ENCODE measurements at regions not wholly inside any gene's neighbourhood (a gene's known extent, or its start where the extent isn't known, plus 50 kb on each side); places are given as distances from the start of the nearest gene placed in this dataset.

GRCh38 chr4:151908201-151908600, 147.4 kb upstream of the GATB start:
- no peak for TF ChIP-seq CTCF (IDR thresholded peaks at IDR 0.05; ENCODE audit: unreplicated experiment in 3 of 3)
- peaks cover 15% of the 10 kb centered on the region for H3K27me3 Mint-ChIP-seq (ENCODE audit: low read depth)
- no peak overlapping the region for H3K27ac Mint-ChIP-seq
- peaks cover 3% of the 10 kb centered on the region for H3K9me3 Mint-ChIP-seq
- peaks cover 10% of the 10 kb centered on the region for H3K4me1 Mint-ChIP-seq
- no peak overlapping the region for H3K4me3 Mint-ChIP-seq
- no peaks in the 10 kb centered on the region for H3K36me3 Mint-ChIP-seq (ENCODE audit: low read depth)

GRCh38 chr4:151906438-151906837, 145.6 kb upstream of the GATB start:
- H3K9me3 Mint-ChIP-seq, result peaks cover 19% of the 10 kb centered on the region
- H3K36me3 Mint-ChIP-seq (ENCODE audit: low read depth), result peaks cover 5% of the 10 kb centered on the region
- peaks cover 12% of the 10 kb centered on the region for H3K27me3 Mint-ChIP-seq (ENCODE audit: low read depth)
- no peak for TF ChIP-seq CTCF (IDR thresholded peaks at IDR 0.05; ENCODE audit: unreplicated experiment in 3 of 3)
- H3K4me1 Mint-ChIP-seq, result peaks cover 10% of the 10 kb centered on the region
- H3K27ac Mint-ChIP-seq, result no peak overlapping the region
- H3K4me3 Mint-ChIP-seq, result no peak overlapping the region

GRCh38 chr4:151905197-151905596, 144.4 kb upstream of the GATB start:
- peaks cover 22% of the 10 kb centered on the region for H3K9me3 Mint-ChIP-seq

GRCh38 chr4:151901631-151902030, 140.8 kb upstream of the GATB start:
- H3K27me3 Mint-ChIP-seq (ENCODE audit: low read depth), result peaks cover 7% of the 10 kb centered on the region
- no peak for TF ChIP-seq CTCF (IDR thresholded peaks at IDR 0.05; ENCODE audit: unreplicated experiment in 3 of 3)
- no peak overlapping the region for H3K27ac Mint-ChIP-seq
- peaks cover 5% of the 10 kb centered on the region for H3K36me3 Mint-ChIP-seq (ENCODE audit: low read depth)
- H3K4me1 Mint-ChIP-seq, result no peaks in the 10 kb centered on the region
- H3K4me3 Mint-ChIP-seq, result no peak overlapping the region
- H3K9me3 Mint-ChIP-seq, result peaks cover 22% of the 10 kb centered on the region

More at GRCh38 chr4:151905197-151905596, 144.4 kb upstream of the GATB start:
- Mint-ChIP-seq H3K27me3 (ENCODE audit: low read depth) (peaks cover 7% of the 10 kb centered on the region), H3K4me3 (no peak overlapping the region), H3K36me3 (ENCODE audit: low read depth) (peaks cover 5% of the 10 kb centered on the region), H3K27ac (no peak overlapping the region), H3K4me1 (peaks cover 10% of the 10 kb centered on the region)
- TF ChIP-seq CTCF (IDR thresholded peaks at IDR 0.05; ENCODE audit: unreplicated experiment in 3 of 3), result no peak

- Mint-ChIP-seq H3K9me3 (peaks cover 6% of the 10 kb centered on the region), H3K36me3 (ENCODE audit: low read depth) (no peaks in the 10 kb centered on the region), H3K4me3 (no peak overlapping the region), H3K4me1 (no peaks in the 10 kb centered on the region), H3K27ac (no peak overlapping the region), H3K27me3 (ENCODE audit: low read depth) (peaks cover 3% of the 10 kb centered on the region)
- TF ChIP-seq CTCF (IDR thresholded peaks at IDR 0.05; ENCODE audit: unreplicated experiment in 3 of 3), result no peak
Observed at GRCh38 chr4:151896880-151897279, 136.1 kb upstream of the GATB start.

GRCh38 chr4:151895671-151896070, 134.9 kb upstream of the GATB start:
- TF ChIP-seq CTCF (IDR thresholded peaks at IDR 0.05; ENCODE audit: unreplicated experiment in 3 of 3), result no peak
- no peaks in the 10 kb centered on the region for H3K4me1 Mint-ChIP-seq
- no peaks in the 10 kb centered on the region for H3K36me3 Mint-ChIP-seq (ENCODE audit: low read depth)
- no peaks in the 10 kb centered on the region for H3K9me3 Mint-ChIP-seq
- H3K27ac Mint-ChIP-seq, result no peak overlapping the region
- H3K27me3 Mint-ChIP-seq (ENCODE audit: low read depth), result peaks cover 7% of the 10 kb centered on the region
- H3K4me3 Mint-ChIP-seq, result no peak overlapping the region

All from nephron (organoid).